ENCODE measurements at regions not wholly inside any gene's neighbourhood (a gene's known extent, or its start where the extent isn't known, plus 50 kb on each side); places are given as distances from the start of the nearest gene placed in this dataset.

DNA sequence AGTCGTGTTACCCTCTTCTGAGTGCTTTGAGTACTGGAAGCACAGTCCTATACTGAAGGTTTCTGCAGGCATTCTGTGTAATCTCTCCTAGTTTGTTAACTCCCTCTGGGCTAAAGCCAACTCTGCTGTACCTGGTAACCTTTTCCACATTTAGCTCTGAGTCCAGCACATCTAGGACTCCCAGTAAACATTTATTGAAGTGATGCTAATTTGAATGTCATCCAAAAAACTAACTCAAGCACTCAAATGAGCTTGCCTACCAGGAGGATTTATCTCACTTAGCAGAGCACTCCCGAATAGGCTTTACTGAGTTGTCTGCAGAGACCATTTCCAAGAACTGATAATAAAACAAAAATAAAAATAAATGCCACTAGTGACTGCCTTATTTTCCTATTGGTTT is 79.5 kb upstream of the NFIB start (continued):
- TF ChIP-seq, protein P1, sequence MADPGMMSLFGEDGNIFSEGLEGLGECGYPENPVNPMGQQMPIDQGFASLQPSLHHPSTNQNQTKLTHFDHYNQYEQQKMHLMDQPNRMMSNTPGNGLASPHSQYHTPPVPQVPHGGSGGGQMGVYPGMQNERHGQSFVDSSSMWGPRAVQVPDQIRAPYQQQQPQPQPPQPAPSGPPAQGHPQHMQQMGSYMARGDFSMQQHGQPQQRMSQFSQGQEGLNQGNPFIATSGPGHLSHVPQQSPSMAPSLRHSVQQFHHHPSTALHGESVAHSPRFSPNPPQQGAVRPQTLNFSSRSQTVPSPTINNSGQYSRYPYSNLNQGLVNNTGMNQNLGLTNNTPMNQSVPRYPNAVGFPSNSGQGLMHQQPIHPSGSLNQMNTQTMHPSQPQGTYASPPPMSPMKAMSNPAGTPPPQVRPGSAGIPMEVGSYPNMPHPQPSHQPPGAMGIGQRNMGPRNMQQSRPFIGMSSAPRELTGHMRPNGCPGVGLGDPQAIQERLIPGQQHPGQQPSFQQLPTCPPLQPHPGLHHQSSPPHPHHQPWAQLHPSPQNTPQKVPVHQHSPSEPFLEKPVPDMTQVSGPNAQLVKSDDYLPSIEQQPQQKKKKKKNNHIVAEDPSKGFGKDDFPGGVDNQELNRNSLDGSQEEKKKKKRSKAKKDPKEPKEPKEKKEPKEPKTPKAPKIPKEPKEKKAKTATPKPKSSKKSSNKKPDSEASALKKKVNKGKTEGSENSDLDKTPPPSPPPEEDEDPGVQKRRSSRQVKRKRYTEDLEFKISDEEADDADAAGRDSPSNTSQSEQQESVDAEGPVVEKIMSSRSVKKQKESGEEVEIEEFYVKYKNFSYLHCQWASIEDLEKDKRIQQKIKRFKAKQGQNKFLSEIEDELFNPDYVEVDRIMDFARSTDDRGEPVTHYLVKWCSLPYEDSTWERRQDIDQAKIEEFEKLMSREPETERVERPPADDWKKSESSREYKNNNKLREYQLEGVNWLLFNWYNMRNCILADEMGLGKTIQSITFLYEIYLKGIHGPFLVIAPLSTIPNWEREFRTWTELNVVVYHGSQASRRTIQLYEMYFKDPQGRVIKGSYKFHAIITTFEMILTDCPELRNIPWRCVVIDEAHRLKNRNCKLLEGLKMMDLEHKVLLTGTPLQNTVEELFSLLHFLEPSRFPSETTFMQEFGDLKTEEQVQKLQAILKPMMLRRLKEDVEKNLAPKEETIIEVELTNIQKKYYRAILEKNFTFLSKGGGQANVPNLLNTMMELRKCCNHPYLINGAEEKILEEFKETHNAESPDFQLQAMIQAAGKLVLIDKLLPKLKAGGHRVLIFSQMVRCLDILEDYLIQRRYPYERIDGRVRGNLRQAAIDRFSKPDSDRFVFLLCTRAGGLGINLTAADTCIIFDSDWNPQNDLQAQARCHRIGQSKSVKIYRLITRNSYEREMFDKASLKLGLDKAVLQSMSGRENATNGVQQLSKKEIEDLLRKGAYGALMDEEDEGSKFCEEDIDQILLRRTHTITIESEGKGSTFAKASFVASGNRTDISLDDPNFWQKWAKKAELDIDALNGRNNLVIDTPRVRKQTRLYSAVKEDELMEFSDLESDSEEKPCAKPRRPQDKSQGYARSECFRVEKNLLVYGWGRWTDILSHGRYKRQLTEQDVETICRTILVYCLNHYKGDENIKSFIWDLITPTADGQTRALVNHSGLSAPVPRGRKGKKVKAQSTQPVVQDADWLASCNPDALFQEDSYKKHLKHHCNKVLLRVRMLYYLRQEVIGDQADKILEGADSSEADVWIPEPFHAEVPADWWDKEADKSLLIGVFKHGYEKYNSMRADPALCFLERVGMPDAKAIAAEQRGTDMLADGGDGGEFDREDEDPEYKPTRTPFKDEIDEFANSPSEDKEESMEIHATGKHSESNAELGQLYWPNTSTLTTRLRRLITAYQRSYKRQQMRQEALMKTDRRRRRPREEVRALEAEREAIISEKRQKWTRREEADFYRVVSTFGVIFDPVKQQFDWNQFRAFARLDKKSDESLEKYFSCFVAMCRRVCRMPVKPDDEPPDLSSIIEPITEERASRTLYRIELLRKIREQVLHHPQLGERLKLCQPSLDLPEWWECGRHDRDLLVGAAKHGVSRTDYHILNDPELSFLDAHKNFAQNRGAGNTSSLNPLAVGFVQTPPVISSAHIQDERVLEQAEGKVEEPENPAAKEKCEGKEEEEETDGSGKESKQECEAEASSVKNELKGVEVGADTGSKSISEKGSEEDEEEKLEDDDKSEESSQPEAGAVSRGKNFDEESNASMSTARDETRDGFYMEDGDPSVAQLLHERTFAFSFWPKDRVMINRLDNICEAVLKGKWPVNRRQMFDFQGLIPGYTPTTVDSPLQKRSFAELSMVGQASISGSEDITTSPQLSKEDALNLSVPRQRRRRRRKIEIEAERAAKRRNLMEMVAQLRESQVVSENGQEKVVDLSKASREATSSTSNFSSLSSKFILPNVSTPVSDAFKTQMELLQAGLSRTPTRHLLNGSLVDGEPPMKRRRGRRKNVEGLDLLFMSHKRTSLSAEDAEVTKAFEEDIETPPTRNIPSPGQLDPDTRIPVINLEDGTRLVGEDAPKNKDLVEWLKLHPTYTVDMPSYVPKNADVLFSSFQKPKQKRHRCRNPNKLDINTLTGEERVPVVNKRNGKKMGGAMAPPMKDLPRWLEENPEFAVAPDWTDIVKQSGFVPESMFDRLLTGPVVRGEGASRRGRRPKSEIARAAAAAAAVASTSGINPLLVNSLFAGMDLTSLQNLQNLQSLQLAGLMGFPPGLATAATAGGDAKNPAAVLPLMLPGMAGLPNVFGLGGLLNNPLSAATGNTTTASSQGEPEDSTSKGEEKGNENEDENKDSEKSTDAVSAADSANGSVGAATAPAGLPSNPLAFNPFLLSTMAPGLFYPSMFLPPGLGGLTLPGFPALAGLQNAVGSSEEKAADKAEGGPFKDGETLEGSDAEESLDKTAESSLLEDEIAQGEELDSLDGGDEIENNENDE (IDR thresholded peaks at IDR 0.05; ENCODE audit: low read depth, low read length), result no peak

All from K562 (cell line).